Ascending aorta (tissue), 2 donors: ENCODE measurements at regions not wholly inside any gene's neighbourhood (a gene's known extent, or its start where the extent isn't known, plus 50 kb on each side); places are given as distances from the start of the nearest gene placed in this dataset.
"Not testable (repeated sequence)": the region's sequence is repeated elsewhere in the genome, so short reads cannot be mapped to it uniquely, and the experiment has no call there.

Experiments used
- DNase-seq, 2 donors: peaks; one replicate each; pipeline ENCODE4 v3.0.0-alpha.2; 2019; ENCODE audit warnings: low spot score in 2 of 2
- H3K27ac ChIP-seq, 2 donors: fragments of 200-600 bp; sonication (generic); one replicate each; pipeline ENCODE4 v1.5.1; 2016 to 2017; ENCODE audit warnings: mild to moderate bottlenecking in 1 of 2
- H3K27me3 ChIP-seq: fragments of 200-600 bp; sonication (generic); one replicate; pipeline ENCODE4 v1.5.1; 2017
- H3K36me3 ChIP-seq, 2 donors: fragments of 200-600 bp; sonication (generic); one replicate each; pipeline ENCODE4 v1.5.1; 2016
- H3K4me1 ChIP-seq, 2 donors: fragments of 200-600 bp; sonication (generic); one replicate each; pipeline ENCODE4 v1.5.1; 2016 to 2017; ENCODE audit warnings: mild to moderate bottlenecking in 1 of 2
- H3K4me3 ChIP-seq, 2 donors: fragments of 200-600 bp; sonication (generic); one replicate each; pipeline ENCODE4 v1.5.1; 2016 to 2017; ENCODE audit warnings: mild to moderate bottlenecking in 1 of 2
- H3K9me3 ChIP-seq, 2 donors: fragments of 200-600 bp; sonication (generic); one replicate each; pipeline ENCODE4 v1.5.1; 2016
- CTCF ChIP-seq, 3 experiments: fragments of 200-600 bp in 2 of 3; fragments of 450-650 bp in 1 of 3; sonication (generic) in 2 of 3; IDR thresholded peaks; one replicate each; pipeline ENCODE4 v1.5.1; 2016 to 2019; ENCODE audit warnings: antibody characterized with exemption in 3 of 3, mild to moderate bottlenecking in 1 of 3, moderate library complexity in 1 of 3
- intact Hi-C: fragments of 100-400 bp; cut with DNase I; formaldehyde crosslinking; loops from one replicate; pipeline ENCODE4 v1.15.1; 2023

GRCh38 chr2:84170979-84171378, 288.1 kb downstream of the SUCLG1 start:
- no peak overlapping the region for H3K27ac ChIP-seq
- H3K4me1 ChIP-seq = no peaks in the 10 kb centered on the region
- H3K9me3 ChIP-seq = no peaks in the 10 kb centered on the region
- H3K27me3 ChIP-seq = no peaks in the 10 kb centered on the region
- H3K36me3 ChIP-seq = no peaks in the 10 kb centered on the region
- TF ChIP-seq CTCF (IDR thresholded peaks at IDR 0.05) = no peak
- no peak for DNase-seq
- no peak overlapping the region for H3K4me3 ChIP-seq
- intact Hi-C loops = no loop called here

GRCh38 chr2:84169871-84170270, 289.2 kb downstream of the SUCLG1 start:
- no peak for TF ChIP-seq CTCF (IDR thresholded peaks at IDR 0.05)
- Histone ChIP-seq H3K4me1 (no peaks in the 10 kb centered on the region), H3K9me3 (no peaks in the 10 kb centered on the region), H3K27ac (no peak overlapping the region), H3K4me3 (no peak overlapping the region), H3K36me3 (no peaks in the 10 kb centered on the region), H3K27me3 (no peaks in the 10 kb centered on the region)
- no peak for DNase-seq
- intact Hi-C loops = no loop called here

GRCh38 chr2:84168552-84168951, 290.5 kb downstream of the SUCLG1 start:
- DNase-seq, intact Hi-C loops, H3K4me1 ChIP-seq, H3K27ac ChIP-seq, H3K36me3 ChIP-seq, H3K27me3 ChIP-seq, H3K4me3 ChIP-seq, H3K9me3 ChIP-seq: not testable (repeated sequence)

- H3K27ac ChIP-seq = no peak overlapping the region
- no peaks in the 10 kb centered on the region for H3K9me3 ChIP-seq
- H3K4me3 ChIP-seq = no peak overlapping the region
- intact Hi-C loops = no loop called here
- no peak for DNase-seq
- no peaks in the 10 kb centered on the region for H3K27me3 ChIP-seq
- H3K36me3 ChIP-seq = no peaks in the 10 kb centered on the region
- TF ChIP-seq CTCF (IDR thresholded peaks at IDR 0.05) = no peak
- H3K4me1 ChIP-seq = no peaks in the 10 kb centered on the region
Observed at GRCh38 chr2:84165256-84165655, 293.8 kb downstream of the SUCLG1 start.

- no peak overlapping the region for H3K4me3 ChIP-seq
- intact Hi-C loops = no loop called here
- H3K4me1 ChIP-seq = no peaks in the 10 kb centered on the region
- DNase-seq = no peak
- H3K27me3 ChIP-seq = no peaks in the 10 kb centered on the region
- TF ChIP-seq CTCF (IDR thresholded peaks at IDR 0.05) = no peak
- no peak overlapping the region for H3K27ac ChIP-seq
- no peaks in the 10 kb centered on the region for H3K36me3 ChIP-seq
- no peaks in the 10 kb centered on the region for H3K9me3 ChIP-seq
Observed at GRCh38 chr2:84160453-84160852, 298.6 kb downstream of the SUCLG1 start.

GRCh38 chr2:84158605-84159004, 300.5 kb downstream of the SUCLG1 start:
- no peak overlapping the region for H3K4me3 ChIP-seq
- no peak for TF ChIP-seq CTCF (IDR thresholded peaks at IDR 0.05)
- no peaks in the 10 kb centered on the region for H3K27me3 ChIP-seq
- no peaks in the 10 kb centered on the region for H3K9me3 ChIP-seq
- H3K4me1 ChIP-seq = no peaks in the 10 kb centered on the region
- H3K27ac ChIP-seq = no peak overlapping the region
- no peak for DNase-seq
- H3K36me3 ChIP-seq = no peaks in the 10 kb centered on the region
- intact Hi-C loops = no loop called here
